Cardiac fibroblast (primary cell): ENCODE measurements at regions not wholly inside any gene's neighbourhood (a gene's known extent, or its start where the extent isn't known, plus 50 kb on each side); places are given as distances from the start of the nearest gene placed in this dataset.

Experiments used
- DNase-seq, 2 donors: peaks; one replicate each; pipeline versions ENCODE4 v3.0.0 to v3.0.0-alpha.2; 2010; ENCODE audit warnings: low read depth in 2 of 2
- H3K4me3 ChIP-seq, 2 donors: replicated peaks in 1 of 2; 1 replicate in 1 of 2; 2 replicates in 1 of 2; pipeline ENCODE4 v1.5.1; 2011; ENCODE audit warnings: low read depth in 2 of 2, low read length in 2 of 2, mild to moderate bottlenecking in 2 of 2, moderate library complexity in 1 of 2
- TF ChIP-seq, protein P1 (sequence below): IDR thresholded peaks from one replicate; pipeline ENCODE4 v1.5.1; 2011; ENCODE audit warnings: low read depth, mild to moderate bottlenecking, low read length, inconsistent platforms

DNA sequence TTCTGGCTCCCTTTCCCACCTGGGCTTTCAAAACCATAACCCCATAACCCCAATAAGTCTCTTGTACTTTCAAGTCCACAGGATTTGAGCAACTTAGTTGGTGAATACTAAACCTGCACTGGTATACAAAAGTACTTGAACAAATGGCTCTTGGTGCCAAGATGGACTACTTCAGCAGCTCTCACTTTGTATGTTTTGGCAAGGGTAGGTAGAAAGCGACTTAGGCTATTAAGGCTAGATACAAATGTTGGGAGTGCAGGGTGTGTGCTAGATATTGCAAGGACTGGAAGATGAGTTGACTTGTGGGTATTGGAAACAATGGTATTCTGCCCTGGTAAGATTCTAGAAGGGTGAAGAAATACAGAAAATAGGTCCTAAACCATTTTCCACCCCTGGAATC is 182.6 kb upstream of the MOCS1 start:
- no peak for DNase-seq
- no peak overlapping the region for H3K4me3 ChIP-seq
- TF ChIP-seq, protein P1, sequence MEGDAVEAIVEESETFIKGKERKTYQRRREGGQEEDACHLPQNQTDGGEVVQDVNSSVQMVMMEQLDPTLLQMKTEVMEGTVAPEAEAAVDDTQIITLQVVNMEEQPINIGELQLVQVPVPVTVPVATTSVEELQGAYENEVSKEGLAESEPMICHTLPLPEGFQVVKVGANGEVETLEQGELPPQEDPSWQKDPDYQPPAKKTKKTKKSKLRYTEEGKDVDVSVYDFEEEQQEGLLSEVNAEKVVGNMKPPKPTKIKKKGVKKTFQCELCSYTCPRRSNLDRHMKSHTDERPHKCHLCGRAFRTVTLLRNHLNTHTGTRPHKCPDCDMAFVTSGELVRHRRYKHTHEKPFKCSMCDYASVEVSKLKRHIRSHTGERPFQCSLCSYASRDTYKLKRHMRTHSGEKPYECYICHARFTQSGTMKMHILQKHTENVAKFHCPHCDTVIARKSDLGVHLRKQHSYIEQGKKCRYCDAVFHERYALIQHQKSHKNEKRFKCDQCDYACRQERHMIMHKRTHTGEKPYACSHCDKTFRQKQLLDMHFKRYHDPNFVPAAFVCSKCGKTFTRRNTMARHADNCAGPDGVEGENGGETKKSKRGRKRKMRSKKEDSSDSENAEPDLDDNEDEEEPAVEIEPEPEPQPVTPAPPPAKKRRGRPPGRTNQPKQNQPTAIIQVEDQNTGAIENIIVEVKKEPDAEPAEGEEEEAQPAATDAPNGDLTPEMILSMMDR: no peak

- no peak for DNase-seq
- H3K4me3 ChIP-seq: no peak overlapping the region
- TF ChIP-seq, protein P1: no peak
Measured at GRCh38 chr6:40112350-40112749, 178.1 kb upstream of the MOCS1 start.

DNA sequence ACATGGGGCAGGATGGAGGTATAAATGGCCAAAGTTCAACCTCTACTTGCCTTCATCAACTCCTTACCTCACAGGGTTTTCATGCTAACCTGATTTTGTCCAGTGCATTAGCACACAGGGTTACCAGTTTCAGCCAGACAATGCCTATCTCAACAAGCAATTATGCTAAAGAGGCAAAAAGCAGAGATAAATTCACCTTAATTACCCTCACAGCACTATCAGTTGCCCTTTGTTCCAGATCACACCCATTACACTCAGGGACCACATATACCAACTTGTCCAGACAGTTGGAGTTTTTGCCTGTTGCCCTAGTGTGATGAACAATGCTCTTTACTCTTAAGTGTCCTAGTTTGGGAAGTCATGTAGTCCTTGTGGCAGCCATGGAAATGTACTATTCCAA is 174.5 kb upstream of the MOCS1 start:
- TF ChIP-seq, protein P1: no peak
- no peak overlapping the region for H3K4me3 ChIP-seq
- DNase-seq: no peak

- TF ChIP-seq, protein P1: no peak
- no peak for DNase-seq
Measured at GRCh38 chr6:40106840-40107239, 172.6 kb upstream of the MOCS1 start.

GRCh38 chr6:40098774-40099173 is 164.5 kb upstream of the MOCS1 start:
- TF ChIP-seq, protein P1: no peak
- no peak overlapping the region for H3K4me3 ChIP-seq

More at GRCh38 chr6:40106840-40107239, 172.6 kb upstream of the MOCS1 start:
- H3K4me3 ChIP-seq: no peak overlapping the region

GRCh38 chr6:40097590-40097989 is 163.3 kb upstream of the MOCS1 start:
- no peak overlapping the region for H3K4me3 ChIP-seq
- DNase-seq: no peak

More at GRCh38 chr6:40098774-40099173, 164.5 kb upstream of the MOCS1 start:
- DNase-seq: no peak

More at GRCh38 chr6:40097590-40097989, 163.3 kb upstream of the MOCS1 start:
- TF ChIP-seq, protein P1: no peak
